ENCODE measurements at regions not wholly inside any gene's neighbourhood (a gene's known extent, or its start where the extent isn't known, plus 50 kb on each side); places are given as distances from the start of the nearest gene placed in this dataset.

GRCh38 chrX:109952050-109952449, 50.9 kb upstream of the TMEM164 start:
- TF ChIP-seq EZH2 (IDR thresholded peaks at IDR 0.05; ENCODE audit: borderline replicate concordance, insufficient read depth, low read depth, low read length, poor library complexity, severe bottlenecking) (no peak), CTCF (IDR thresholded peaks at IDR 0.05) (no peak)
- H3K36me3 ChIP-seq (replicated peaks in 1 of 2; ENCODE audit: control extremely low read depth in 1 of 2, control insufficient read depth in 1 of 2, extremely low read depth in 1 of 2, insufficient read depth in 2 of 2, low read length in 1 of 2) = no peaks in the 10 kb centered on the region
- POLR2A ChIA-PET = no interaction called here
- no peak overlapping the region for H3K4me2 ChIP-seq (replicated peaks; ENCODE audit: low read depth, low read length, poor library complexity, severe bottlenecking)
- ATAC-seq (ENCODE audit: low read depth) (no peak), DNase-seq (no peak)
- intact Hi-C loops (cut with micrococcal nuclease) = no loop called here
- Mint-ChIP-seq H3K27ac (no peak overlapping the region), H3K27me3 (no peaks in the 10 kb centered on the region), H3K9me3 (ENCODE audit: insufficient read depth) (no peaks in the 10 kb centered on the region), H3K4me1 (no peaks in the 10 kb centered on the region), H3K4me3 (no peak overlapping the region)
- H3K79me2 ChIP-seq (ENCODE audit: control insufficient read depth, insufficient read depth, low read length) = no peaks in the 10 kb centered on the region
- no peaks in the 10 kb centered on the region for H3K27me3 ChIP-seq (replicated peaks in 1 of 4; ENCODE audit: control extremely low read depth in 1 of 4, control insufficient read depth in 3 of 4, insufficient read depth in 4 of 4, low read length in 3 of 4)
- H3K4me1 ChIP-seq (ENCODE audit: control insufficient read depth in 2 of 2, insufficient read depth in 2 of 2, low read length in 2 of 2) = no peaks in the 10 kb centered on the region
- no CpG with 5 or more reads among the region's 2 CpGs for WGBS (ENCODE audit: insufficient coverage)
- no peaks in the 10 kb centered on the region for H4K20me1 ChIP-seq (ENCODE audit: control insufficient read depth, insufficient read depth, low read length, poor library complexity, severe bottlenecking)
- no peaks in the 10 kb centered on the region for H3K9me3 ChIP-seq (ENCODE audit: control extremely low read depth in 1 of 3, control insufficient read depth in 2 of 3, insufficient read depth in 1 of 3, low read length in 2 of 3)
- CTCF ChIA-PET = no interaction called here
- H3K27ac ChIP-seq (ENCODE audit: low read length in 2 of 2) = no peak overlapping the region
- no peak overlapping the region for H3K4me3 ChIP-seq (ENCODE audit: control extremely low read depth in 1 of 5, extremely low read depth in 1 of 5, insufficient read depth in 1 of 5, low read depth in 2 of 5, low read length in 4 of 5)
- H3K9ac ChIP-seq (ENCODE audit: low read length) = no peak overlapping the region
- no peak overlapping the region for H2AFZ ChIP-seq (ENCODE audit: insufficient read depth, low read depth, low read length, poor library complexity, severe bottlenecking)

- CTCF ChIA-PET = interaction anchor here (0.8 kb wide), 1 partner anchor 193 kb away, joined by 3 read pairs; no protein-coding TSS in a partner anchor
- H3K27ac Mint-ChIP-seq = no peak overlapping the region
- no peak overlapping the region for H2AFZ ChIP-seq (ENCODE audit: insufficient read depth, low read depth, low read length, poor library complexity, severe bottlenecking)
These were observed 49.7 kb upstream of the TMEM164 start for GRCh38 chrX:109952985-109953905.

More at GRCh38 chrX:109952985-109953905, 49.7 kb upstream of the TMEM164 start:
- H3K4me1 Mint-ChIP-seq = no peaks in the 10 kb centered on the region
- Histone ChIP-seq H3K9ac (ENCODE audit: low read length) (no peak overlapping the region), H3K4me2 (replicated peaks; ENCODE audit: low read depth, low read length, poor library complexity, severe bottlenecking) (no peak overlapping the region), H3K27ac (ENCODE audit: low read length in 2 of 2) (no peak overlapping the region), H3K4me3 (ENCODE audit: control extremely low read depth in 1 of 5, extremely low read depth in 1 of 5, insufficient read depth in 1 of 5, low read depth in 2 of 5, low read length in 4 of 5) (no peak overlapping the region), H3K79me2 (ENCODE audit: control insufficient read depth, insufficient read depth, low read length) (no peaks in the 10 kb centered on the region), H4K20me1 (ENCODE audit: control insufficient read depth, insufficient read depth, low read length, poor library complexity, severe bottlenecking) (no peaks in the 10 kb centered on the region), H3K4me1 (ENCODE audit: control insufficient read depth in 2 of 2, insufficient read depth in 2 of 2, low read length in 2 of 2) (no peaks in the 10 kb centered on the region), H3K36me3 (replicated peaks in 1 of 2; ENCODE audit: control extremely low read depth in 1 of 2, control insufficient read depth in 1 of 2, extremely low read depth in 1 of 2, insufficient read depth in 2 of 2, low read length in 1 of 2) (no peaks in the 10 kb centered on the region), H3K9me3 (ENCODE audit: control extremely low read depth in 1 of 3, control insufficient read depth in 2 of 3, insufficient read depth in 1 of 3, low read length in 2 of 3) (no peaks in the 10 kb centered on the region), H3K27me3 (replicated peaks in 1 of 4; ENCODE audit: control extremely low read depth in 1 of 4, control insufficient read depth in 3 of 4, insufficient read depth in 4 of 4, low read length in 3 of 4) (no peaks in the 10 kb centered on the region)
- WGBS (ENCODE audit: insufficient coverage) = no CpG with 5 or more reads among the region's 4 CpGs
- POLR2A ChIA-PET = no interaction called here
- TF ChIP-seq CTCF (IDR thresholded peaks at IDR 0.05) (no peak), EZH2 (IDR thresholded peaks at IDR 0.05; ENCODE audit: borderline replicate concordance, insufficient read depth, low read depth, low read length, poor library complexity, severe bottlenecking) (no peak)
- DNase-seq = no peak
- H3K4me3 Mint-ChIP-seq = no peak overlapping the region
- H3K27me3 Mint-ChIP-seq = no peaks in the 10 kb centered on the region
- intact Hi-C loops (cut with micrococcal nuclease) = no loop called here
- no peak for ATAC-seq (ENCODE audit: low read depth)
- no peaks in the 10 kb centered on the region for H3K9me3 Mint-ChIP-seq (ENCODE audit: insufficient read depth)

Measured in B cell (primary cell).